Keratinocyte (primary cell): ENCODE measurements at regions not wholly inside any gene's neighbourhood (a gene's known extent, or its start where the extent isn't known, plus 50 kb on each side); places are given as distances from the start of the nearest gene placed in this dataset.

Experiments used
- CTCF ChIP-seq, 3 experiments: IDR thresholded peaks in 1 of 3; conservative IDR thresholded peaks in 1 of 3; optimal IDR thresholded peaks in 1 of 3; 2 replicates in 2 of 3; 3 replicates in 1 of 3; pipeline versions ENCODE3 to v1.5.1; 2011; ENCODE audit warnings: low read length in 3 of 3, mild to moderate bottlenecking in 3 of 3, moderate library complexity in 2 of 3, control low read depth in 1 of 3, inconsistent platforms in 1 of 3; ENCODE audit not compliant: insufficient read depth in 2 of 3; ENCODE audit errors: extremely low read depth in 1 of 3
- EZH2 ChIP-seq: IDR thresholded peaks from one replicate; pipeline ENCODE4 v1.6.1; 2012; ENCODE audit warnings: inconsistent platforms, mild to moderate bottlenecking, low read length, moderate library complexity

GRCh38 chr11:60615497-60615896 lies 83.9 kb upstream of the MS4A8 start:
- TF ChIP-seq EZH2 = no peak
- TF ChIP-seq CTCF (optimal IDR thresholded peaks at IDR 0.05 in 1 of 3, IDR thresholded peaks at IDR 0.05 in 1 of 3, conservative IDR thresholded peaks at IDR 0.05 in 1 of 3; ENCODE audit: extremely low read depth in 1 of 3, insufficient read depth in 2 of 3, low read length in 3 of 3) = no peak
